Skeletal muscle tissue (tissue), 3 donors: ENCODE measurements at regions not wholly inside any gene's neighbourhood (a gene's known extent, or its start where the extent isn't known, plus 50 kb on each side); places are given as distances from the start of the nearest gene placed in this dataset.
"Not testable (repeated sequence)": the region's sequence is repeated elsewhere in the genome, so short reads cannot be mapped to it uniquely, and the experiment has no call there.

Source experiments
- H3K27ac ChIP-seq: one replicate; pipeline ENCODE4 v1.7.0; 2013; ENCODE audit warnings: mild to moderate bottlenecking, low read depth, low read length, inconsistent platforms
- H3K27me3 ChIP-seq, 3 donors: one replicate each; pipeline ENCODE4 v1.7.0; 2013; ENCODE audit warnings: low read length in 3 of 3; ENCODE audit not compliant: control insufficient read depth in 3 of 3, insufficient read depth in 3 of 3
- H3K36me3 ChIP-seq, 3 donors: one replicate each; pipeline ENCODE4 v1.7.0; 2013; ENCODE audit warnings: low read length in 3 of 3; ENCODE audit not compliant: control insufficient read depth in 3 of 3, insufficient read depth in 3 of 3
- H3K4me1 ChIP-seq, 3 donors: one replicate each; pipeline ENCODE4 v1.7.0; 2013; ENCODE audit warnings: low read length in 3 of 3, mild to moderate bottlenecking in 3 of 3; ENCODE audit not compliant: control insufficient read depth in 3 of 3, insufficient read depth in 3 of 3
- H3K4me3 ChIP-seq, 3 donors: one replicate each; pipeline ENCODE4 v1.7.0; 2013; ENCODE audit warnings: low read length in 3 of 3
- H3K9ac ChIP-seq, 3 donors: one replicate each; pipeline ENCODE4 v1.7.0; 2013; ENCODE audit warnings: low read length in 3 of 3, mild to moderate bottlenecking in 3 of 3, moderate library complexity in 2 of 3, low read depth in 1 of 3
- H3K9me3 ChIP-seq, 3 donors: one replicate each; pipeline ENCODE4 v1.7.0; 2013; ENCODE audit warnings: low read length in 3 of 3; ENCODE audit not compliant: control insufficient read depth in 3 of 3
- donor health status: Osteomylitis.

- not testable (repeated sequence) for H3K4me1 ChIP-seq, H3K9me3 ChIP-seq, H3K4me3 ChIP-seq
Measured at GRCh38 chr1:224012807-224013434, 101.0 kb upstream of the FBXO28 start.

DNA sequence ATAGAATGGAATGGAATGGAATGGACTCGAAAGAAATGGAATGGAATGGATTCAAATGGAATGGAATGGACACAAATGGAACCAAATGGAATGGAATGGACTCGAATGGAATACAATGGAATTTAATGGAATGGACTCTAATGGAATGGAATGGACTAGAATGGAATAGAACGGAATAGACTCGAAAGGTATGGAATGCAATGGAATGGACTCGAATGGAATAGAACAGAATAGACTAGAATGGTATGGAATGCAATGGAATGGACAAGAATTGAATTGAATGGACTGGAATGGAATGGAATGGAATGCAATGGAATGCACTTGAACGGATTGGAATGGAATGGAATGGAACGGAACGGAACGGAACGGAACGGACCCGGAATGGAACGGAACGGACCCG is 101.7 kb upstream of the FBXO28 start:
- H3K27ac ChIP-seq = not testable (repeated sequence)

More at GRCh38 chr1:224012807-224013434, 101.0 kb upstream of the FBXO28 start:
- not testable (repeated sequence) for H3K9ac ChIP-seq, H3K27me3 ChIP-seq, H3K27ac ChIP-seq, H3K36me3 ChIP-seq

GRCh38 chr1:224011751-224012150 is 102.2 kb upstream of the FBXO28 start:
- H3K4me3 ChIP-seq, H3K4me1 ChIP-seq, H3K9me3 ChIP-seq, H3K27me3 ChIP-seq, H3K36me3 ChIP-seq, H3K27ac ChIP-seq, H3K9ac ChIP-seq: not testable (repeated sequence)

More for the DNA sequence above, 101.7 kb upstream of the FBXO28 start:
- H3K27me3 ChIP-seq, H3K9me3 ChIP-seq, H3K4me3 ChIP-seq, H3K36me3 ChIP-seq, H3K9ac ChIP-seq, H3K4me1 ChIP-seq: not testable (repeated sequence)

GRCh38 chr1:224011153-224011552 is 102.8 kb upstream of the FBXO28 start:
- not testable (repeated sequence) for H3K4me1 ChIP-seq

GRCh38 chr1:224005973-224006372 is 107.9 kb upstream of the FBXO28 start:
- H3K27ac ChIP-seq, H3K36me3 ChIP-seq, H3K9ac ChIP-seq, H3K4me1 ChIP-seq, H3K4me3 ChIP-seq, H3K27me3 ChIP-seq, H3K9me3 ChIP-seq: not testable (repeated sequence)

More at GRCh38 chr1:224011153-224011552, 102.8 kb upstream of the FBXO28 start:
- H3K9ac ChIP-seq, H3K27ac ChIP-seq, H3K4me3 ChIP-seq, H3K27me3 ChIP-seq, H3K9me3 ChIP-seq, H3K36me3 ChIP-seq: not testable (repeated sequence)

- not testable (repeated sequence) for H3K27ac ChIP-seq, H3K36me3 ChIP-seq, H3K9ac ChIP-seq, H3K4me3 ChIP-seq, H3K4me1 ChIP-seq, H3K9me3 ChIP-seq, H3K27me3 ChIP-seq
Measured at GRCh38 chr1:224004552-224005315, 109.2 kb upstream of the FBXO28 start.

GRCh38 chr1:224003896-224004295 is 110.0 kb upstream of the FBXO28 start:
- H3K4me1 ChIP-seq, H3K9ac ChIP-seq, H3K27me3 ChIP-seq, H3K4me3 ChIP-seq, H3K36me3 ChIP-seq, H3K27ac ChIP-seq, H3K9me3 ChIP-seq: not testable (repeated sequence)

DNA sequence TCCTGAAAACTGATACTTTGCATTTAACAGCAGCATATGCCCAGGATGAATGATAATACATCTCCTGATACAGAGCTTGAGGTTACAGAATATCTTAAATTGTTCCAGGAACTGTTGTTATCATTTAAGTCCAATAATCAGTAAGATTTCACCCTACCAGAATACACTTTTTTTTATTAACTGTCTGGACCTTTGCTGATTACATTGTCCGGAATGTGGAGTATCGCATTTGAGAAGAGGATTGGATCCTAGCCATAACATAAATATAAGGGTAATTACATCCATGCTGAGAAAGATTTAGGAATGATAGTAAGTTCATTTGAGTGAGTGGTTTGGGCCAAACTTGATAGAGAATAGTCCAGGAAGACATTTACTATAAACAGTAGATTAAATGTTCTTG is 112.2 kb upstream of the FBXO28 start:
- not testable (repeated sequence) for H3K36me3 ChIP-seq, H3K9me3 ChIP-seq, H3K4me3 ChIP-seq, H3K9ac ChIP-seq, H3K27me3 ChIP-seq, H3K27ac ChIP-seq, H3K4me1 ChIP-seq

DNA sequence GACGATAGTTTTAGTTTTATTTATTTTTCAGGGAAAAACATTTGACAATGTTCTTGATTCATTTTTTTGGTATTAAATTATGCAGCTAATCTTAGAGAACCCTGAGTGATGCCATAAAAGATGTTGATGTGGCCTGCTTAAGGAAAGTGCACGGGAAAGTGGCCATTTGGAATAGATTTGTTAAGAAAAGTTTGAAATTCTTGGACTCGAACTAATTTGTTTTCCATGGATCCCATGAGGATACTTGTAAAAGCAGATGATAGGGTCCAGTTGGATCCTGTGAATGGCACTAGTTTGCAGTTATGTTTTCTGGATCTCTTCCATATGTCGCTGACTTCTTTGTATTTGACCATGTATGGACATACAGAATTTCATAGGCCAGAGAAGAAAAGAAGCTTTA is 114.2 kb upstream of the FBXO28 start:
- H3K27ac ChIP-seq, H3K9me3 ChIP-seq, H3K9ac ChIP-seq, H3K27me3 ChIP-seq, H3K36me3 ChIP-seq, H3K4me1 ChIP-seq, H3K4me3 ChIP-seq: not testable (repeated sequence)

DNA sequence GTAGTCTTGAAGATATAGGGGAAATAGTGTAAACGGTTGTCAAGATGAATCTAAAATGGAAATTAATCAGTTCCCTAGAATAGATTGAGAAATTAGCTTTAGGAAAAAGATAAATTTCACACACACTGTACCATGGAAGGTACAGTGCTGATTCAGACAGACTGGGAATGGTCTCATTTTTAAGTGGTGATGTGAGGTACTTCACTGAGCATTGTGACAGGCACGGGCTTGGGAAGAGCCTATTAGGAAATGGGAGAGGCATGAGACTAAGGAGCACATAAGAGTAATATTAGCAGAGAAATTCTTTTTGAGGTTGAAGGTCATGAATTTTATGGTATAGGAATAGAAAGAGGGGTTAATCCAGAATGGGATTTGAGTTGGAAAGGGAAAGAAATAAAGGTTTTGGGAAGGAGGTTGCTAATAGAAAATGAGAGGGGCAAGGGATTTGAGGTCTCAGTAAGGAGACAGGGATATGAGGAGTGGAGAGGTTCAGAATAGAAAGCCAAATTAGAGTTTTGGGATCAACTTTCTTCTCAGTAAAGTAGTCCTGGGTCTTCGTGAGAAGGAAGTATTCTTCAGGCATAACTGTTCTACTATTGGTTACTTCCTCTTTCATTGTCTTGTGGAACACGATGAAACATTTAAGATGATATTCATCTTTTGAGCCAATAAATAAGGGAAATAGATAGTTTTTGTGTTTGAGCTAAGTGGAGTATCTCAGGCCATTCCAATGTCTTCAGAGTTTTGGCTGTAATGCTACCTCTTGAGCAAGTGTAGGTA is 115.0 kb upstream of the FBXO28 start:
- not testable (repeated sequence) for H3K27me3 ChIP-seq, H3K27ac ChIP-seq, H3K9me3 ChIP-seq, H3K9ac ChIP-seq, H3K36me3 ChIP-seq, H3K4me3 ChIP-seq, H3K4me1 ChIP-seq
